ENCODE measurements at regions not wholly inside any gene's neighbourhood (a gene's known extent, or its start where the extent isn't known, plus 50 kb on each side); places are given as distances from the start of the nearest gene placed in this dataset.
"Not testable (repeated sequence)": the region's sequence is repeated elsewhere in the genome, so short reads cannot be mapped to it uniquely, and the experiment has no call there.

GRCh38 chr1:173394813-173395212 is 82.3 kb upstream of the PRDX6 start:
- not testable (repeated sequence) for DNase-seq (ENCODE audit: low spot score); FAIRE-seq

DNA sequence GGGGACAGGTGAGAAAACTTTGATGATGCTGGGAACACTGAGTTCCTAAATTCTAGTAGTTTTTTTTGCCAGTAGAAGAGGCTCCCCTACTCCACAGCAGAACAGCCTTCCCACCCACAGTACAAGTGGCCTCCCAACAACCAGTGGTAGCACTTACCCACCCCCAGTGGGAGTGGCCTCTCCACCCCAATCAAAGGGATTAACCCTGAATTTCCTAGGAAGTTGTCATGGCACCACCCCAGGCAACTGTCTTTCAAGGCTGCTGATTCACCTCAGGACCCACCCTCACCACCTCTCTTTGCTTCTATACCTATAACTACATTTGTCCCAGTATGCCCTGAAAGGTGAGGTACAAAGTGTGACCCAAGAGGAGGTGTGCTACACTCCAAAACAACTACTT is 81.4 kb upstream of the PRDX6 start:
- FAIRE-seq (no peak), DNase-seq (ENCODE audit: low spot score) (no peak)

- DNase-seq (ENCODE audit: low spot score) (no peak), FAIRE-seq (no peak)
These were observed 76.6 kb upstream of the PRDX6 start for GRCh38 chr1:173400387-173400995.

DNA sequence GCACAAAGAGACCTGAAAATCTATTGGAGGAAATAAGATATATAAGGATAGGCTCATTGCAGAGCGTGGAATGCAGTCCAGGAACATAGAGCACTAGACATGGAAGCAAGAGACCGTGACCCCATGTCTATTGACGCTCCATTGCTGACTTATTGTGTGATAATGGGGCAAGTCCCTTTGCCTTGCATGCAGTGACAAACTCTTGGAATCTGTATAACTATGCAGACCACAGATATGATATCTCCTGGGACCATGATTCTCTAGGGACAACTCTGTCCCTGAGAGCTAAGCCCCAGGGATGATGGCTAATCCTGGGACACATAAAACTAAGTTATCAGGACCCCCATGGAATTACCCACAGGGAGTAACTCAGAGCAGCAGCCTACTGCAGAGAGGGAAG is 73.1 kb upstream of the PRDX6 start:
- DNase-seq (ENCODE audit: low spot score) (no peak), FAIRE-seq (no peak)

GRCh38 chr1:173405281-173405680 is 71.9 kb upstream of the PRDX6 start:
- FAIRE-seq, result no peak

DNA sequence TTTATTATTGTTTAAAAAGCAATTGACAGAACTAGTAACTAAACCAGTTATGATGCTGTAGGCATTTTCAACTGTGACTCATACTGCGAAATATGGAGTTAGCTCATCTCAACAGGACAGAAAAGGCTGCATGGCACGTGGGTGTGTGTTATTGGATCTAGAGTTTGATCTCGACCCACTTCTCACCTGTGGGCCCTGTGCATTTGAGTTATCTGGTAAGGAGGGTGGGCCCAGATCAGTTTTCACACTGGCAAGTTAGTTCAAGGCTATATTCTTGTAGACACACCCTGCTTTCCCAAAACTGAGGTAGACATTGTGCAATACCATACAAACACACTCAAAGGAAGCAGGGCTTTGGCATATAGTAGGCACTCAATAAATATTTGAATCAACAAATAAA is 71.3 kb upstream of the PRDX6 start:
- peak; percentile 38 for DNase-seq (ENCODE audit: low spot score)
- no peak for FAIRE-seq

More at GRCh38 chr1:173405281-173405680, 71.9 kb upstream of the PRDX6 start:
- no peak for DNase-seq (ENCODE audit: low spot score)

GRCh38 chr1:173406783-173407230 is 70.3 kb upstream of the PRDX6 start:
- FAIRE-seq (no peak), DNase-seq (ENCODE audit: low spot score) (no peak)

- DNase-seq (ENCODE audit: low spot score) (no peak), FAIRE-seq (no peak)
These were observed 69.3 kb upstream of the PRDX6 start for GRCh38 chr1:173407846-173408245.

GRCh38 chr1:173408886-173409285 is 68.2 kb upstream of the PRDX6 start:
- no peak for FAIRE-seq

GRCh38 chr1:173409613-173410012 is 67.5 kb upstream of the PRDX6 start:
- DNase-seq (ENCODE audit: low spot score) (peak; percentile 31), FAIRE-seq (no peak)

More at GRCh38 chr1:173408886-173409285, 68.2 kb upstream of the PRDX6 start:
- DNase-seq (ENCODE audit: low spot score), result no peak

- DNase-seq (ENCODE audit: low spot score) (no peak), FAIRE-seq (no peak)
These were observed 66.9 kb upstream of the PRDX6 start for GRCh38 chr1:173410133-173410793.

- DNase-seq (ENCODE audit: low spot score) (no peak), FAIRE-seq (no peak)
These were observed 66.3 kb upstream of the PRDX6 start for GRCh38 chr1:173410794-173411236.

- no peak for DNase-seq (ENCODE audit: low spot score)
- FAIRE-seq, result no peak
These were observed 65.0 kb upstream of the PRDX6 start for GRCh38 chr1:173411835-173412742.

- no peak for FAIRE-seq
These were observed 63.8 kb upstream of the PRDX6 start for GRCh38 chr1:173413271-173413707.

GRCh38 chr1:173414136-173414535 is 63.0 kb upstream of the PRDX6 start:
- no peak for FAIRE-seq
- no peak for DNase-seq (ENCODE audit: low spot score)

More at GRCh38 chr1:173413271-173413707, 63.8 kb upstream of the PRDX6 start:
- DNase-seq (ENCODE audit: low spot score), result no peak

DNA sequence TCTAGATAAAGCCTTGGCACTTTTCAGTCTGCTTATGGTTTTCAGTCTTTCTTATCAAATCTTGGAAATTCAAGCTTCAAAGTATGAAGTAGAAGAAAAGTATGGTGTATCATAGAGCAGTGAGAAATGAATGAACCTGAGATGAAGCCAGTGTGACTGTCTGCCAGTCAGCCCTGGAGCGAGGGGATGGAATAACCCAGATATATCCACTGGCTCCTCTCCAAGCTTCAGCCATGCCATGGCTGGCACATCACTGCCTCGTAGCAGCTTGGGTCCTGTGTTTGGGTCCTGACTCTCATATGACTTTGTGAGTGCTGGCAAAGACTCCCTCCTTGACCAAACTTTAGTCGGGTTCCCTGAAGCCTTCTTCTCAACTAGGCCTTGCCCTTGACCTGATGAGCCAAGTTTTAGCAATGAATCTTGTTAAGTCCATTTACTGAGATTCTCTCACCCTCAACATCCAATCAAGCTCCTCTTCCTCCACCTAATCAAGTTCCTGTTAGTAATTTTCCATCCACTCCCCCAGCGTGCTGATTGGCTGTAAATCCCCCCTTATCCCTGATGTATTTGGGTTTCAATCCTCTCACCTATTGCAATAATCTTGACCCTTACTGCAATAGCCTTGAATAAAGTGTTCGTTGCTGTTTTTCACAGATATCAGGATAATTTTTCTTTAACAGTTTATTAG is 62.5 kb upstream of the PRDX6 start:
- DNase-seq (ENCODE audit: low spot score) (no peak), FAIRE-seq (no peak)

DNA sequence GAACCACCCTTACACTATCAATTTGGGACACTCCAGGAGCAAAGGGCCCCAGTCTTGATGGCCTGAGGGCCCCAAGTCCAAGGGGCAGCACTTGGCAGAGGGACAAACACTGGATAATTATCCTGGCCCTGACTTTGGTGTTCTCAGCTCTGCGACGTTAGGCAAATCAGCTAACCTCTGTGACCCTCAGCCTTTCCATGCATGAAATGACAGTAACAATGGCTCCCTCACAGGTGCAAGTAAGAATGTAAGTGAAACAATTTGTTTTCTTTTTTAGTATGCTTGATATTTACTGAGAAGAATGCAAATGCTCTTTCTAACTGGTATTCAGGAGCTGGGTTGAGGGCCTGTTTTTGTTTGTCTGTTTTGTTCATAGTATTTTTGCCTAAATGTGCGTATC is 61.6 kb upstream of the PRDX6 start:
- FAIRE-seq (no peak), DNase-seq (ENCODE audit: low spot score) (no peak)

DNA sequence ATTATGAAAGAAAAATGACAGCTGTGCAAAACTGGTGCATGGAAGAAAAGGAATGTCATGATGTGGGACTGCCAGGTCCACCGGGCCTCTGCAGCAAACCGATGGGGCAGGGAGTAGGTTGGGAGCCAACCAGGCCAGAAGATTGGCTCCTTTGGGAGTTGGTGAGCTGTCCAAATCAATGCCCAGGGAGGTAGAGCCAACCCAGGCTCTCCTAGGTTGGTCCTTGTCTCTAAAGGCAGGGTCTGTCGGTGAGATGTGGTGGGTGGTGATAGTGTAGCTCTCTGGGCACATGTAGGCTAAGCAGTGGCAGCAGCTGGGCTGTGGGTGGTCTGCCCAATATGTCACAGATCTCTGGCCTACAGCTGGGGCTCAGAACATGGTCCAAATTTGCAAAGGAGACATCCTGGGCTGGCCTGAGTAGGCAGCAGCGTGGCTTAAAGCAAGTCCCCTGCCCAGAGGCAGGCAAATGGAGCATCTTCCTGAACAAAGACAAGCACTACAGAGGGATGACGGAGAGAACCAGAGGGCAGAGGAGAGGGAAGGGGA is 61.2 kb upstream of the PRDX6 start:
- no peak for FAIRE-seq
- no peak for DNase-seq (ENCODE audit: low spot score)

- DNase-seq (ENCODE audit: low spot score) (no peak), FAIRE-seq (no peak)
These were observed 59.6 kb upstream of the PRDX6 start for GRCh38 chr1:173417563-173417962.

DNA sequence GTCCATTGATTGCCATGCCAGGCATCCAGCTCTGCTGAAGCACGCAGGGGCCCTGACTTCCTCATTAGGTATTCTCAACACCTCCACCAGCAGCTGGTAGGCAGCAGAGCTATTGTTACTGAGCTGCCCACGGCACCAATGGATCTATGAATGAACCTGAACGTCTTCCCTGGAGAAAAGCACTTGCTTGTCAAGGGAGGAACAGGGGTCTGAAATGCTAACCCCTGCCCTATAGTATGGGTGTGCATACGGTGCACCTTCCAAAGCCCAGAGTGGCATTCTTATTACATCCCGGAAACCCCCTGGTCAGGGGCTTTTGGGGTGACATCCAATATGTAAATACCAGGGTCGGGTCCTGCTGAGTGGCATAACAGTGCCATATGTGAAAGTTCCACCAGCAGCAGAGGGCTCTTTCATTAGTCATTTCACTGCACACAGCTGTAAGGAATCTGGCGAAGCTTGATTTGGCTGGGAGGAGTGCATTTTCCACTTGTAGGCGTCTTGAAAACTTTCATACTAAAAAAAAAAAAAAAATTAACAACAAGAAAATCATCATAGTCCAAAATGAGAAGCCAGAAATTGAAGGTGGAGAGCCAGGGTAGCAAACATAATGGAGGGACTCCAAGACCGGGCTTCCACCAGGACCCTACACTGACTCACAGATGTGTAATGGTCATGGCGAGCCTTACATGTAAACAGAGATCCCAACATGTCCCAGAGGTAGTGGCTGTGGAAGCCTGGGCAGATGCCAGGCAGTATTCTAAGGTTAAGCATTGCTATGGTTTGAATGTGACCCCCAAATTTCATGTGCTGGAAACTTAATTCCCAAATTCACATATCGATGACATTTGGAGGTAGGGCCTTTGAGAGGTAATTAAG is 58.8 kb upstream of the PRDX6 start:
- FAIRE-seq, result no peak
- no peak for DNase-seq (ENCODE audit: low spot score)
